Prostate gland (tissue), 2 donors: ENCODE measurements at regions not wholly inside any gene's neighbourhood (a gene's known extent, or its start where the extent isn't known, plus 50 kb on each side); places are given as distances from the start of the nearest gene placed in this dataset.

Experiments
- DNase-seq: peaks from one replicate; pipeline ENCODE4 v3.0.0-alpha.2; 2019; ENCODE audit warnings: low spot score
- H3K27ac ChIP-seq, 2 donors: fragments of 200-600 bp; sonication (generic); 2 replicates each; pipeline ENCODE4 v1.5.1; 2017 to 2019
- H3K27me3 ChIP-seq: fragments of 200-600 bp; sonication (generic); replicated peaks from 2 replicates; pipeline ENCODE4 v1.5.1; 2019; ENCODE audit not compliant: insufficient read depth
- H3K36me3 ChIP-seq, 2 donors: fragments of 200-600 bp; sonication (generic); 1 replicate in 1 of 2; 2 replicates in 1 of 2; pipeline versions ENCODE4 v1.5.1 to v1.8.1; 2017 to 2019
- H3K4me1 ChIP-seq: fragments of 200-600 bp; sonication (generic); replicated peaks from 2 replicates; pipeline ENCODE4 v1.5.1; 2019
- H3K4me3 ChIP-seq, 2 donors: fragments of 200-600 bp; sonication (generic); 2 replicates each; pipeline ENCODE4 v1.5.1; 2017 to 2019
- H3K9me3 ChIP-seq: fragments of 200-600 bp; sonication (generic); 2 replicates; pipeline ENCODE4 v1.5.1; 2017
- CTCF ChIP-seq, 4 experiments: fragments of 200-600 bp in 2 of 4; fragments of 450-650 bp in 2 of 4; sonication (generic) in 2 of 4; IDR thresholded peaks; 1 replicate in 3 of 4; 2 replicates in 1 of 4; pipeline ENCODE4 v1.5.1; 2016 to 2019; ENCODE audit warnings: antibody characterized with exemption in 4 of 4, mild to moderate bottlenecking in 2 of 4, moderate library complexity in 2 of 4
- POLR2A ChIP-seq: fragments of 450-650 bp; IDR thresholded peaks from one replicate; pipeline ENCODE4 v1.6.1; 2016; ENCODE audit warnings: antibody characterized with exemption, mild to moderate bottlenecking
- POLR2AphosphoS5 ChIP-seq: sonication (generic); formaldehyde crosslinking; IDR thresholded peaks from one replicate; pipeline ENCODE4 v1.6.1; 2017; ENCODE audit warnings: antibody characterized with exemption
- WGBS: methylation state at CpG from one replicate; pipeline ENCODE4 v1.1.5; 2018; 5-methylcytosine and 5-hydroxymethylcytosine counted together
- intact Hi-C: fragments of 100-400 bp; cut with DNase I; formaldehyde crosslinking; loops from one replicate; pipeline ENCODE4 v1.14.2; 2022

DNA sequence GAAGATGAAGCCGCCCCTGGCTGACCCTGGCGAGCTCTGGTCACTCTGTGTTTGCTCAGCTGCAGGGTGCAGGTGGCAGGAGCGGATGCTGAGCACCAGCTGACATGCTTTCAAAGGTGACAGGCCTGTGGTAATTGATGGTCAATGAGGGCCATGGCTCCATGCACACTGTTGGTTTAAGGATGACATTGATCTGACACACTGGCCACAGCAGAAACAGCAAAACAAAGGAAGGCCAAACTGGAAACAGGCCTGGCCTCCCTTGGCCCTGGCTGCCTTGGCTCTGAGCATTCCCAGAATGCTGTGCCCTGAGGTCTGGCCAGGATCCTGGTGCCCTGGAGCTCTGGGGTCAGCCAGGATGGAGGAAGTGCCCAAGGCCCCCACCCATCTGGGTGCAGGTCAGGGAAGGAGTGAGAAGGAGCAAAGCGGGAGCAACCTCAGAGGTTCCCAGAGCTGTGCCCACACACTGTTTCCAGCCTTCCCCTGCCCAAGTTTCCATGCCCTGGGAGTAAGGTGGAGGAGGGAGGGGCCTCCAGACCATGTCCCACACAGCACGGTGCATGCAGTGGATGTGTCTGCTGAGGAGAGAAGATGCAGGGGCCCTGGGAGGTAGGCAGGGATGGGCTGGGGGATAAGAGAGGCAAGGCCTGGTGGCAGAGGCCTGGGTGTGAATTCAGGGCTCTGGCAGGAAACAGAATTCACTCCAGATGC is 302.2 kb downstream of the RPS24 start:
- WGBS: 64% methylated on average over 5 of the region's 5 CpGs

DNA sequence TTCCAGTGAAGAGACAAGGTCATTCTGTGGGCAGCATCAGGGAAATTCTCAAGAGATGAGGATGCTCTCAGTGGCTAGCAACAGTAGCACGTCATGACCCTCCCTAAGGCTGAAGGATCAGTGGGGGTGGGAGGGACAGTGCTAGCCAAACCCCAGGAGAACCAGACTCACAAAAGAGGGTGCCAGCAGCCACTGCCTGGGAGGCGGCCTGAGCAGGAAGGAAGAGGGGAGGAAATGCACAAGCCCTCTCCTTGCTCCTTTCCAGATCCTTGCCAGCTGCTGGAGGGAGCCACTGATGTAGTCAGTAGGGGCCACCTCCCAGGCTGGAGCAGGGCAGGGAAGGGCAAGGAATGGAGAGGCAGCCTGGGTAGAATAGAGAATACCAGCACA is 302.7 kb downstream of the RPS24 start:
- H3K4me1 ChIP-seq: no peaks in the 10 kb centered on the region
- H3K27ac ChIP-seq: no peak overlapping the region
- DNase-seq: peak; percentile 0
- H3K9me3 ChIP-seq: no peaks in the 10 kb centered on the region
- no peaks in the 10 kb centered on the region for H3K36me3 ChIP-seq
- no peak overlapping the region for H3K4me3 ChIP-seq
- no peak for TF ChIP-seq CTCF (IDR thresholded peaks at IDR 0.05)
- TF ChIP-seq POLR2A: no peak
- no peak for TF ChIP-seq POLR2AphosphoS5
- 64% methylated on average over 2 of the region's 2 CpGs for WGBS
- intact Hi-C loops: no loop called here
- no peaks in the 10 kb centered on the region for H3K27me3 ChIP-seq

More for the DNA sequence above, 302.2 kb downstream of the RPS24 start:
- Histone ChIP-seq H3K4me3 (no peak overlapping the region), H3K4me1 (no peaks in the 10 kb centered on the region), H3K27ac (no peak overlapping the region), H3K36me3 (no peaks in the 10 kb centered on the region), H3K9me3 (no peaks in the 10 kb centered on the region), H3K27me3 (no peaks in the 10 kb centered on the region)
- DNase-seq: peak; percentile 3
- intact Hi-C loops: no loop called here
- TF ChIP-seq CTCF (IDR thresholded peaks at IDR 0.05) (no peak), POLR2A (no peak), POLR2AphosphoS5 (no peak)

DNA sequence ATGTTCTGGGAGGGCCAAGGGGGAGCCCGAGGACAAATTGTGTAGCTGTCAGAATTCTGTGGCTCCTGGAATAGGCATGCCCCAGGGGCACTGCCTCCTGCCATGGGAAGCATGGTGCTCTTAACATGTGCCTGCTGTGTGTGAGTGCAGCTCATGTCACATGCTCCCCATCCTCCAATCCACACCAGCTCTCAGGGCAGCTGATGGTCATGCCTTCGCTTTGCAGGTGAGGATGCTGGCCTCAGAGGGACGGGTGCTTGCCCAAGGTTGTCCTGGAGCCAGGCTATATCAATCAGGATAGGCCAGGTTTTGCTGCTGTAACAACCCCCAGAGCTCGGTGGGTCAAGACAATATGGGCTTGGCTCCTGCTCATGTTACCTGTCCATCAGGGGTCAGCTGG is 303.4 kb downstream of the RPS24 start:
- no peaks in the 10 kb centered on the region for H3K9me3 ChIP-seq
- H3K36me3 ChIP-seq: no peaks in the 10 kb centered on the region
- H3K27ac ChIP-seq: no peak overlapping the region
- 59% methylated on average over 4 of the region's 4 CpGs for WGBS
- TF ChIP-seq CTCF (IDR thresholded peaks at IDR 0.05) (no peak), POLR2AphosphoS5 (no peak), POLR2A (no peak)
- intact Hi-C loops: no loop called here
- H3K27me3 ChIP-seq: no peaks in the 10 kb centered on the region
- H3K4me3 ChIP-seq: no peak overlapping the region
- H3K4me1 ChIP-seq: no peaks in the 10 kb centered on the region
- no peak for DNase-seq

- Histone ChIP-seq H3K27me3 (no peaks in the 10 kb centered on the region), H3K4me3 (no peak overlapping the region), H3K36me3 (no peaks in the 10 kb centered on the region), H3K27ac (no peak overlapping the region), H3K9me3 (no peaks in the 10 kb centered on the region), H3K4me1 (no peaks in the 10 kb centered on the region)
- TF ChIP-seq POLR2AphosphoS5 (no peak), CTCF (IDR thresholded peaks at IDR 0.05) (no peak), POLR2A (no peak)
- intact Hi-C loops: no loop called here
- peak; percentile 3 for DNase-seq
- WGBS: 96% methylated on average over 10 of the region's 10 CpGs
Measured at GRCh38 chr10:78337646-78338391, 304.2 kb downstream of the RPS24 start.

DNA sequence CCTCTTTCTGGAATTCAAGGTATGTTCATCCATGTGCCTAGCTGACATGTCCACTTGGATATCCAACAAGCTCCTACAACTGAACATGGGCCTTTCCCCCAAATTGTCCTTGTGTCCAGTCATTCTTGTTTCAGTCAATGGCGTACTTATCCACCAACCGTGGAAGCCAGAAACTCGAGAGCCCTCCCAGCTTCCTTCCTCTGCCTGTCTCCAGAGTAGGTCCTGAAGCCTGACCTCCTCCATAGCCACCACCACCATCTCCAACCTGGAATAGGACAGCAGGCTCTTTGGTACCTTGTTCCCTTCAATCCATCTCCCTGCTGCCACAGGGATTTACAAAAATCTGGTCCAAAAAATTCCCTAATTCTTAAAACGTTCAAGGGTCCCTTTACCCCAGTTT is 305.1 kb downstream of the RPS24 start:
- H3K4me1 ChIP-seq: no peaks in the 10 kb centered on the region

More for the DNA sequence above, 305.1 kb downstream of the RPS24 start:
- Histone ChIP-seq H3K9me3 (no peaks in the 10 kb centered on the region), H3K27ac (no peak overlapping the region), H3K36me3 (no peaks in the 10 kb centered on the region), H3K4me3 (no peak overlapping the region), H3K27me3 (no peaks in the 10 kb centered on the region)
- intact Hi-C loops: no loop called here
- no peak for TF ChIP-seq CTCF (IDR thresholded peaks at IDR 0.05)
- no peak for TF ChIP-seq POLR2A
- no peak for TF ChIP-seq POLR2AphosphoS5
- DNase-seq: peak; percentile 0
- WGBS: 87% methylated on average over 4 of the region's 4 CpGs
